ENCODE measurements at regions not wholly inside any gene's neighbourhood (a gene's known extent, or its start where the extent isn't known, plus 50 kb on each side); places are given as distances from the start of the nearest gene placed in this dataset.

DNA sequence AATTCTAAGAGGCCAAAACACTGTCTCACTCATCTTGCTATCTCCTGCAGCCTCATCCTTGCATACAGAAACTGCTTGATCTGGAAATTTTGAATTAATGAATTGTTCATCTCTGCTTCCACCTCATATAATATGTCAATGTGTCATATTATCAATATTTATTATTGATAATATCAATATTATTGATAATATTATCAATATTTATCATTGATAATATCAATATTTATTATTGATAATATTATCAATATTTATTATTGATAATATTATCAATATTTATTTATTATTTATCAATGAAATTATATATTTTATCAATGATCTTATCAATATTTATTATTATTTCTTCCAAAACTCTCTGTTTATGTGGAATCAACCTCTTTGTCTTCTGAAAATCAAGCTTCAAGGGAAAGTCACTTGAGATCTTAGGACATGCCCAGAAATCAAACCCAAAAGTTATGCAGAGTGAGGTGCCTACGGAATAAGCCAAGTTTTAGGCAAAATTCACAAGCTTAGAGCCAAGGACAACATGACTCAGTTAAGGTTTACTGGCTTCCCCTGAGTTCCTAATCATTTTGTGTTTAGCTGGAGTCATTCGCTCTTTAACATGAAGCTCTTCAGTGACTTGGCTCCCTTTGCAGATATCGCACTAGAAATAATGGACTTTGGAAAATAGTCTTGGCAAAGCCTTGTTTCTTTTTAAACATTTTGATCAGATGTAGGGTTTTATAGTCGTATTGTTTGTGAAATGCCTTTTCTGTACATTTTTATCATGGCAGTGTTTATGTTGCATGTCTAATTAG, 297.1 kb upstream of the RARB start:
- TF ChIP-seq POLR2A (IDR thresholded peaks at IDR 0.05; ENCODE audit: extremely low read depth, insufficient read length), result no peak
- TF ChIP-seq, protein P1, sequence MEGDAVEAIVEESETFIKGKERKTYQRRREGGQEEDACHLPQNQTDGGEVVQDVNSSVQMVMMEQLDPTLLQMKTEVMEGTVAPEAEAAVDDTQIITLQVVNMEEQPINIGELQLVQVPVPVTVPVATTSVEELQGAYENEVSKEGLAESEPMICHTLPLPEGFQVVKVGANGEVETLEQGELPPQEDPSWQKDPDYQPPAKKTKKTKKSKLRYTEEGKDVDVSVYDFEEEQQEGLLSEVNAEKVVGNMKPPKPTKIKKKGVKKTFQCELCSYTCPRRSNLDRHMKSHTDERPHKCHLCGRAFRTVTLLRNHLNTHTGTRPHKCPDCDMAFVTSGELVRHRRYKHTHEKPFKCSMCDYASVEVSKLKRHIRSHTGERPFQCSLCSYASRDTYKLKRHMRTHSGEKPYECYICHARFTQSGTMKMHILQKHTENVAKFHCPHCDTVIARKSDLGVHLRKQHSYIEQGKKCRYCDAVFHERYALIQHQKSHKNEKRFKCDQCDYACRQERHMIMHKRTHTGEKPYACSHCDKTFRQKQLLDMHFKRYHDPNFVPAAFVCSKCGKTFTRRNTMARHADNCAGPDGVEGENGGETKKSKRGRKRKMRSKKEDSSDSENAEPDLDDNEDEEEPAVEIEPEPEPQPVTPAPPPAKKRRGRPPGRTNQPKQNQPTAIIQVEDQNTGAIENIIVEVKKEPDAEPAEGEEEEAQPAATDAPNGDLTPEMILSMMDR (IDR thresholded peaks at IDR 0.05; ENCODE audit: low read depth, low read length), result no peak
- TF ChIP-seq, protein P2, sequence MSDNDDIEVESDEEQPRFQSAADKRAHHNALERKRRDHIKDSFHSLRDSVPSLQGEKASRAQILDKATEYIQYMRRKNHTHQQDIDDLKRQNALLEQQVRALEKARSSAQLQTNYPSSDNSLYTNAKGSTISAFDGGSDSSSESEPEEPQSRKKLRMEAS (IDR thresholded peaks at IDR 0.05; ENCODE audit: low read depth, low read length), result no peak

All from NB4 (cell line).